Activated CD4-positive, alpha-beta T cell treated with anti-CD3 and anti-CD28 coated beads, Interleukin-2, amount 50 U/mL, for 48 hours (primary cell): ENCODE measurements at regions not wholly inside any gene's neighbourhood (a gene's known extent, or its start where the extent isn't known, plus 50 kb on each side); places are given as distances from the start of the nearest gene placed in this dataset.
"Not testable (repeated sequence)": the region's sequence is repeated elsewhere in the genome, so short reads cannot be mapped to it uniquely, and the experiment has no call there.

Source experiments
- DNase-seq, 2 experiments: peaks; one replicate each; pipeline ENCODE4 v3.0.0-alpha.2; 2020

DNA sequence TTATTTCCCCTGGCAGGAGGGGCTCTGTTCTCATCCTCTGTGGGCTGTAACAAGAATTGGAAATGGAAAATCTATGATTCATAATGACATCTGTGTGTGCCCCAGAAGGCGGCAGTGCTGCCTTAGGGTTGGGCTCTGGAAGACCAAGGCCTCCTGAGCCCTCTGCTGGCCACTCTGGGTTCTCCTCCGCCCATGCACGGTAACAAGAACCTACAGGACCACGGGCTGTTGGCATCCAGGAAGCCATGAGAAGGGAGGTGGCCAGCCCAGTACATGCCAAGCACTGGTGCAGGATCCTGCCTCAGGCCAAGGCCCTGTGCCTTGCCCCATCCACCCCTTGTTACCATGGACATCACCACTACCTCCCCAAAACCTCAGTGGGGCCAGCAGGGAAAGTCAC, 454.2 kb downstream of the TP53TG3F start:
- DNase-seq, result peak in 1 of 2 experiments; percentile 2

DNA sequence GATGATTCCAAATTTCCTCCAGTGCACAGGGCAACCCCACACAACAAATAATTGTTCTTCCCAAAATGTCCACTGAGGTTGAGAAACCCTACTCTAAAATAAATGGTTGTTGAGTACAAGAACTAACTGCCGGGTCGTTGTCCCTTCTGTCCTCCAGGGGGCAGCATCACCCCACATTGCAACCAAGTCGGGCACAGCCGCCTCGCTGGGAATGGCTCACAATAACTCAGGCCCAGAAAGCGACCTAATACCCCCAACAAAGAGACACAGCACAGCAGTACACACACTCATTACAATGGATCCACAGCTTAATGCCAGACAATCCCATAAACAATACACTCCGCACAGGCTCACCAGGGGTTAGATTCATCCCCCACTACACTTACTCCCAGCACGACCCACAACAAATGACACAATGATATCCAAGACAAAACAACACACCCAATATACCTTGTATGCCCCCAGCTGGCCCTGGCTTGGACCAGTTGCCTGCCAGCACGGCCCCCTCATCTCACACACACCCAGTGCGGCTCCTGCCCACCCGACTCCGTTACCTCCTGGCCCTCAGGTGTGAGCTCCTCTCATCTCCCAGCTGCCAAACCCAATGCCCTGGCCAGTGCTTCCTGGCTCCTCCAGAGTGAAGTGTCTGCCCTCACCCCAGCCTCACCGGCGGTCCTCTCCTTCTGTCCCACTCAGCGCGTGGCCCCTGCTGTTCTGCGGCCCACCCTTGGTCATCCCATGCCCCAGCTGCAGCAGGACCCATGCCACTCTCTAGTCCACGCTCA, 461.5 kb downstream of the TP53TG3F start:
- peak in 1 of 2 experiments; percentile 2 for DNase-seq

DNA sequence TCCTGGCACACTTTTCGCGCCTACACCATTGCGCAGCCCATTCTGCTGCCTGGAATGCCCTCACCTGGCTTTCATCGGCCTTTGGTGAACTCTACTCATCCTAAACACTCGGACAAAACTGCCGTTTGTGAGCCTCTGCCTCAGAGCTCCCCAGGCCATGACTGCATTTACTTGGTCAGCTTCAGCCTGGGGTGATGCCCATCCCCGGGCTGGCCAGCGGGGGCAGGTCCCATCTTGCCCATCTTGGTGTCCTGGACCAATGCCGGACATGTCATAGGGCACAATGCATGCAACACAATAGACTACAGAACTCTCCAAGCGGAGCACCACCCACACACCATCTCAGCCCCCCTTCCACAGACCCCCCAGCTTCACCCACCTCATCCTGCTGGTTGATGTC, 463.5 kb downstream of the TP53TG3F start:
- DNase-seq, result not testable (repeated sequence)

DNA sequence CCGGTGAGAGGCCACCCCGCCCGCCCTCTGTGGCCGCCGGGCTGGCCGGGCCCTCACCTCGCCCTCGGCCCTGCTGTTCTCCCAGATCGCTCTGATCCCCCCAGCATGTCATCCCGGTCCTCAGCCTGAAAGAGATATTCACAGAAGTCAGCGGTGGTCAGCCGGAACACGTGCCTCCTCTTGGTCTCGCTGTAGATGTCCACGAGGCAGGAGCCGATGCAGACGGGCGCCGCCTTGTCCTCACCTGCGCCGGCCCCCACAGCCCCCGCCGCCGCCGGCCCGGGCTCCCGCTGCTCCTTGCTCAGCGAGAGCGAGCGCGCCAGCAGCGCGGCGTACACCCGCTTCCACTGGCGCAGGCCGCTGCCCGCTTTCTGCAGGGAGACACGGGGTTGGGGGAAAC, 468.6 kb downstream of the TP53TG3F start:
- not testable (repeated sequence) for DNase-seq

DNA sequence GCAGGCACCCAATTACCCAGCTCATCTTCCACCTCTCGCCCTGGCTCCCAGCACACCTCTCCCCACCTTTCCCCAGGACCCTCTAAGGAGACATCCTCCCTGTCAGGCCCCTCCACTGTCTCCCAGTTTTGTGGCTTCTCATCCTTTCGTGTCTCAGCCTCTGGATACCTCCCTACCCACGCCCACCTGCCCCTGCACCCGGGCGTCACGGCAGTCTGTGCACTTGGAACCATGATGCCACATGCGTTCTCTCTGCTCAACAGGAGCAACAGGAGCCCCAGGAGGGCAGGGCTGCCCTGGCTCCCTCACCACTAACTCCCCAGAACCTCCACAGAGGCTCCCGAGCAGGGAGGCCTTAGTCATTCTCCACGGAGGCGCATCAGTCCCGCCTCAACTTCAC, 472.8 kb downstream of the TP53TG3F start:
- DNase-seq, result not testable (repeated sequence)

DNA sequence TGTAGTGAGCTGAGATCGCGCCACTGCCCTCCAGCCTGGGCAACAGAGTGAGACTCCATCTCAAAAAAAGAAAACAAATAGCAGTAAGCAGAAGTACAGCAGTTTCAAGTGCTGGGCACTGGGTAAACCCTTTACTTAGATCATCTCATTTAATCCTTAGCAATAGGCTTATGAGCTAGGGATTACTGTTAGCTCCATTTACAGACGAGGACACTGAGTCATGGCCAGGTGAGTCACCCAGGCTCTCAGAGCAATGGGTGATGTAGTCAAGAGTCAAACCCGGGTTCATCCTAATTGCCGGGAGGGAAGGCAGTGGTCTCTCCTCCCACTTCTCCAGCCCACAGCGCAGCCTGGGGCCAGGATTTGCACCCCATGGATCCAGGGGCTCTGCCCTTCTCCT, 473.6 kb downstream of the TP53TG3F start:
- DNase-seq, result not testable (repeated sequence)

DNA sequence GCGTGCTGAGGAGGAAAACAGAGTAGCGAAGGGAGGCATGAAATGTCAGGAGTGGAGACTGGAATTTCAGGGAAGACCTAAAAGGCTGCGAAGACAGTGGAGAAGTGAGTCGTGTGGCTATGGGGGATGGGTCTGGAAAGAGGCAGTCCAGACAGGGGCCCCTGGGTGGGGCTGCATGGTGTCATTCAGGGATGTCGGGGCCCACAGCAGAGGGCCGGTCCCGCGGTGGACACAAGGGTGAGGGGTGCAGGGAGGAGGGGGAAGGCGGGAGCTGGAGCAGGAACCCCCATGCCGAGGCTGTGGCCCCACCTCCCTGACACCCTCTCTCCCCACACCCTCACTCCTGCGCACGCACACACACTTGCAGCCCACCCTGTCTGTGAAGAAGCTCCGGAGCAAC, 476.4 kb downstream of the TP53TG3F start:
- DNase-seq, result not testable (repeated sequence)

DNA sequence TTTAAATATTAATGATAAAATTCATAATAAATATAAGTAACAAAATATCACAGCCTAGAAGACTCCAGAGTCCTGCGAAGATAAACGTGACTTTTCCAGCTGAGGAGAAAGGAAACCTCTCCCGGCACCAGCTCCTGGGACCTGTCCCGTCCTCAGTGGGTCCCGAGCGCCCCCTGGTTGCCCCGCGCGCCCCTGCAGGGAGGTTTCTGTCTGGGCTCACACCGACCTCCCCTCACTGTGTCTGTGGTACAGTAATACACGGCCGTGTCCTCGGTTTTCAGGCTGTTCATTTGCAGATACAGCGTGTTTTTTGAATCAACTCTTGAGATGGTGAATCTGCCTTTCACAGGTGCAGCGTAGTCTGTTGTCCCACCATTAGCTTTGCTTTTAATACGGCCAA, 478.7 kb downstream of the TP53TG3F start:
- DNase-seq, result not testable (repeated sequence)

DNA sequence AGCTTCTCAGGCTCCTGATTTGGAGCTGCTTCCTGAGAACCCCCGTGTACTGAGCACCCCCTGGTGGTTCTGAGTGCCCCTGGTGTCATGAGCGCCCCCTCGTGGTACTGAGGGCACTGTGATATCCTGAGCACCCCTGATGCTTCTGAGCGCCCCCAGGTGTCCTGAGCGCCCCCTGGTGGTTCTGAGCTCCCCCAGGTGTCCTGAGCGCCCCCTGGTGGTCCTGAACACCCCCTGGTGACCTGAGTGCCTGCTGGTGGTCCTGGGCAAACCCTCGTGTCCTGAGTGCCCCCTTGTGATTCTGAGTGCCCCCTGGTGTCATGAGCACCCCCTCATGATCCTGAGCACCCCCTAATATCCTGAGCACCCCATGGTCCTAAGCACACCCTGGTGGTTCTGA, 502.1 kb downstream of the TP53TG3F start:
- DNase-seq, result not testable (repeated sequence)

DNA sequence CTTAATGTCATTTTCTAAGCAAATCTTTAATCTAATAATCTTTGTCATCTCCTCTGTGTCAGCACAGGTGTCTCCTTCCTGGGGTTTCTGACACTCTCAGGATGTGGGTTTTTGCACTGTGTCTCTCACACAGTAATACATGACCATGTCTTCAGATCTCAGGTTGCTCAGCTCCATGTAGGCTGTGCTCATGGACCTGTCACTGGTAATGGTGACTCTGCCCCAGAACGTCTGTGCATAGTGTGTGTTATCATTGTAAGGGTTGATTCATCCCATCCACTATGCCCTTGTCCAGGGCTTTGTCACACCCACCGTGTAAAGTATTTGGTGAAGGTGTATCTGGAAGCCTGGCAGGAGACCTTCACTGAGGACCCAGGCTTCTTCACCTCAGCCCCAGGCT, 506.1 kb downstream of the TP53TG3F start:
- not testable (repeated sequence) for DNase-seq

DNA sequence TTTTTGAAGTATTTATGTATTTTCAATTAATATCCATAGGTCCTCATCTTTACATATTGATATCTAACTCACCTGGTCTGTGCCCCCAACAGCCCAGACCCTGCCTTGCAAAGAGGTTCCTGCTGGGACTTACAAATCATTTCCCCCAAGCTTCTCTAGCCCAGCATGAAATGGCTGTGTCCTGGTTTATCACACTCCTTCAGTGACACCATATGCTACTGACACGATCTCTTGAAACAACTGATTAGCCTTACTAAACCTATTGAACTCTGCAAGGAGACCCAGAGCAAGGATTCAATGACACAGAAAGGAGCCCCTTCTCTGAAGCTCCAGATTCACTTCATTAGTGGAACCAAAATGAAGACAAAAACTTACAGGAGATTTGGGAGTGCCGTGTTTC, 507.4 kb downstream of the TP53TG3F start:
- not testable (repeated sequence) for DNase-seq

DNA sequence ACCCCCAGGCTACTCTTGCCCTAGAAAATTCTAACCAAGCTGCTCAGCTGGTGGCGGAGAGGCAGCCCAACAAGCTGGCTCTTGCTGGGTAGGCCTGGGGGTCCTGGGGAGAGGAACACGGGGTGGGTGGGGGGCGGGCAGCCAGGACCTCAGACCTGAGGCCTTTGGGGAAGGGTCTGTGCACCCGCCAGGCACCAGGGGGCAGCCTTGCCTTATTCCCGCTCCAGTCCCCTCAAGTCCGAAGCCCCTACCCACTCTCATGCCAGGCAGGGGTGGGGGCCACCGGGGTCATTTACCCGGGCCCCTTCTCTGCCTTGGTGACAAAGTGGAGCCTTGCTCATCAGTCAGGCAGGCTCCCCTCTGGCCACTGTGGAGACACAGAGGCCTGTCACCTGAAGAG, 515.1 kb downstream of the TP53TG3F start:
- not testable (repeated sequence) for DNase-seq

DNA sequence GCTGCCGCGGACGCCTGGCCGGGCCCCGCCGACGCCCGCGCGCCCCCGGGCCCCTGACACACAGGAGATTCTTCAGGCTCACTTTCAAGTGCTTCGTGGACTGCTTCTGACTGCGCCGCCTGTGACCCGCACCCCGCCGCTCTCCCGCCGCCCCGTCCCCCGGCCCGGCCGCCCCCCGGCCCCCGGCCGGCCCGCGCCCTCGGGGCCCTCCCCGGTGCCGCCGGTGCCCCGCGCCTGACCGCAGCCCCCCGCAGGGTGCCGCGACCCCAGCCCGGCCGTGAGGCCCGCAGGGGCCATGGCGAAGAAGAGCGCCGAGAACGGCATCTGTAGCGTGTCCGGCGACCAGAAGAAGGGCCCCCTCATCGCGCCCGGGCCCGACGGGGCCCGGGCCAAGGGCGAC, 516.3 kb downstream of the TP53TG3F start:
- DNase-seq, result not testable (repeated sequence)

DNA sequence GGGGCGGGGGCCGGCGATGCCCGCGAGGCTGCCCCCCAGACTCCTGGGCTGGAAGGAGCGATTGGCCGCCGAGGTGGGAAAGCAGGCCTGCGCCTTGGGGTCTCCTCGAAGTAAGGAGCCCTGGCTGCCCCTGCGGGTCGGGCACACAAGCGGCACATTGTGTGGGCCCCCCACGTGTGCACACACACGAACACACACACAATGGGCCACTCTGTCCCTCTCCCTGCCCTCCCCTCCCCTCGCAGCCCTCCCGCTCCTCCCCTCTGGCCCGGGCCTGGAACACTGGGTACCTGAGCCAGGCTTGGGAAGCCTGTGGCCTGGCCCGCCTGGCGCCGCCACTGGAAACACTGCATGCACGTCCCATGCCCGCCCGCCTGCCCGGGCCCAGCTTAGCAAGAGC, 517.1 kb downstream of the TP53TG3F start:
- not testable (repeated sequence) for DNase-seq

DNA sequence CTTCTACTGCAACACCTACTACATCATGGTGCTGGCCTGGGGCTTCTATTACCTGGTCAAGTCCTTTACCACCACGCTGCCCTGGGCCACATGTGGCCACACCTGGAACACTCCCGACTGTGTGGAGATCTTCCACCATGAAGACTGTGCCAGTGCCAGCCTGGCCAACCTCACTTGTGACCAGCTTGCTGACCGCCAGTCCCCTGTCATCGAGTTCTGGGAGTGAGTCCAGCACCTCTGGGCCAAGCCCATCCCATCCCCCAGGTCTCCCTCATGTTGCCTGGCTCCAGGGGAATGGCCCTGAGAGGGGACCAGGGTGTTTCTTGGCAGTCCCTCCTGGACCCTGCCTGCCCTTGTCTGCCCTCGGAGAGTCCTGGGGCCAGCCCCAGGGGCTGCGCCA, 519.4 kb downstream of the TP53TG3F start:
- DNase-seq, result not testable (repeated sequence)

DNA sequence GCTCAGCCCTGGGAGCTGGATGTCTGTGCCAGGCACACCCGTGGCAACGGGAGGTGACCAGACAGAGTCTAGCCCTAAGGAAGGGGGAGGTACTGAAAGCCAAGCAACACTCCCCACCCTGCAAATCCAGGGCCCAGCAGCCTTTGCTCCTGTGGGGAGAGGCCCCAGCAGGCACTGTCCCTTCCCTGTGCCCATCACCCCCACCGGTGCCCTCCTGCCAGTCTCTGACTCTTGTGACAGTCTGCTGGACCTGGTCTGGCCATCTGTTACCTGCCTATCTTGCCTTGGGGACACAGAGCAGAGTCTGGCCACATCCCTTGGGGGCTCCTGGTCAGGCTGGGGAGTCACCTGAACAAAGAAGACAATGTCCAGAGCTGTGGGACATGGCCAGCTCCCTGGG, 520.2 kb downstream of the TP53TG3F start:
- not testable (repeated sequence) for DNase-seq

DNA sequence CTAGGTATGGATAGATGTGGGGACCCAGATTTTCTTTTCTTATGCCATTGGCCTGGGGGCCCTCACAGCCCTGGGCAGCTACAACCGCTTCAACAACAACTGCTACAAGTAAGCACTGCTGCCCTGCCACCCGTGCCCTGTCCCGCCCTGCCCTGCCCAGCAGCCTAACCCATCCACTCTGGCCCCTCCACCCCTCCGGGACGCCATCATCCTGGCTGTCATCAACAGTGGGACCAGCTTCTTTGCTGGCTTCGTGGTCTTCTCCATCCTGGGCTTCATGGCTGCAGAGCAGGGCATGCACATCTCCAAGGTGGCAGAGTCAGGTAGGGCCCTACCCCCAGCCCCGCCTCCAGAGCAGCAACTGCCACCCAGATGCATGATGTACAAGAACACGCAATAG, 521.3 kb downstream of the TP53TG3F start:
- DNase-seq, result not testable (repeated sequence)

DNA sequence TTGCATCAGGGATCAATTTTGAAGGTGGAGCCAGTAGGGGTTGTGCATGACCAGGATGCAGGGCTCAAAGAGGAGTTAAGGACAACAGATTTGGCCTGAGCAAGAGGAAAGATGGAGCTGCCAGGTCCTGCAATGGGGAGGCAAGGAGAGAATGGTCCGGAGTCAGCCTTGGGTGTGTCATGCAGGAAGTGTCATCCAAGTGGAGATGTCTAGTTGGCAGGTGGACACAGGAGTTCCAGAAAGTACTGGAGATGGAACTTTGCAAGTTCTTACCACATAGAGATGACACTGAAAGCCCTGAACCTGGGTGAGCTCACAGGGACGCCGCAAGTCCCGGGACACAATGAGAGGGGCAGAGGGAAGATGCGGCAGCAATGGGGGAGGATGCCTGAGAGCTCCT, 525.0 kb downstream of the TP53TG3F start:
- not testable (repeated sequence) for DNase-seq

DNA sequence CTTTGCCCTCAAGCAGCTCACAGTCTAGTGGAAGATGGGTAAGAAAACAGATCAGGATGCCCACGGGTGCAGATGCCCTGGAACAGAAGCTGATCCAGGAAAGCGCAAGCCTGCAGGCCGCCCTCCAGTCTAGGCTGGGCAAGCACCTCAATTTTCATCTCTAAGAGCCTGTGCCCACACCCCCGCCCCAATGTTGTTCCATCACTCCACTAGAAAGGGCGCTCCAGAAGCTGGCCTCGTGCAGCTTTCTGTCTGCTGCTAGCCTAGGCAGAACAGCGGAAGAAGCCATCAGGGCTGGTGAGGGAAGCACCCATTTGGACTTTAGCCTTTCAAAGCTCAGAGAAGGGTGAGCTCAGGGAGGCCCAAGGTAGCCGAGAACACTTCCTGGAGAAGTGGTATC, 527.1 kb downstream of the TP53TG3F start:
- DNase-seq, result not testable (repeated sequence)

DNA sequence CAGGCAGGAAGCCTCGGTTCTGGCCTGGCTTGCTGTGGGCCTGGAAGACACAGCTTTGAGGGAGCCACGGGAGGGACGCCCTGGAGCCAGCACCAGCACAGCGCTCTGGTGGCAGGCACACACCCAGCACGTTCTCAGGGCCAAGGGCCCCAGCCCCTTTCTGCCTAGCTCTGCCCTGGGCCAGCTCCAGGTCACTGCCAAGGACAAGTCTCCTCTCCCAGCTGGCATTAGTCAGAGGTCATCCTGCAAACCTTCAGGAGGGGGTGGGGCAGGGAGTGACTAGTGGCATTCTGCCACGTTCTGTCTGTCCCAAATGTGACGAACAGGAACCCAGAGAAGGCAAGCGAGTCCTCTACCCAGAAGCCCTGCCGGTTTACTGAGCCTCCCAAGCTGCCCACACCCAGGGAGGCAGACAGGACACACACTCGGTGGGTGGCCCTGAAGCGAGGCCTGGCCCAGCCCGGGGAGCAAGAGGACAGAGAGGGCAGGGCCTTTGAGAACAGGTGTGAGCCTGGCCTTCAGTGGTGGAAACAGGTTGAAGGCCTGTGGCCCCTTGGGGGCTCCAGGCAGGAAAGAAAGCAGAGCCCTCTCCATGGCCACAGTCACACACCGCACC, 528.0 kb downstream of the TP53TG3F start:
- DNase-seq, result not testable (repeated sequence)

DNA sequence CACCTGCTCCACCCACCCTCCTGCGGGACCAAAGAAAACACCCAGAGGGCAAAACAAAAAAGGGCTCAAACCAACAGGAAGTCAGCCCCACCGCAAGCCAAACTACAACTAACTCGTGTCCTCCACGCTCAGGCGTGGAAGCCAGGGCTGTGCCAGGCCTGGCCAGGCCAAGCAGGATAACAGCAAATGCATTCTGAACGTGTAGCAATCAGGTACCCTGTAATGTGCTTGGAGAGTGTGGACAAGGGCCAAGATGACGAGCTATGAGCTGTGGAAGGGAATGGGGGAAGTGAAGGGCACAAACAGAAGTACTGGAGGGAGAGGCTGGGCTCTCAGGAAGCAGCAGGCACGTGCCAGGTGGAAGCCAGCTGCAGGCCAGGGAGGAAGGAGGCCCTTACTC, 528.6 kb downstream of the TP53TG3F start:
- not testable (repeated sequence) for DNase-seq

DNA sequence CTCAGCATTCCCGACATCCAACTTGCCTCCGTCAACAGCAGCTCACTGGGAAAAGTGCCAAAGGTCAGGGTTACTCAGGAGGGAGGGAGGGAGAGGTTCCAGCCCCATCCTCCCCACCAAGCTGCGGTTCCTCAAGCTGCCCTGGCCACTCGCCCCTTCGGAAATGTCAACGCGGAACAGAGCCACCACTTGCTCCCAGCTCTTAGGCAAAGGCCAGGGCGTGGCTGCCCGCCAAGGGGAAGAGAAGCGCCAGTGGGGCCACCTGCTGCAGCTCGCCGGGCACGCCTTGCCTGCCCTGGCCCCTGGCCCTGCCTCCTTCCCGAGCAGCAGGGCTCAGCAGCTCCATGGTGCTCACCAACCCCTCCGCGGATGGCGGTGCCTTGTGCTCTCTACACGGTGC, 531.1 kb downstream of the TP53TG3F start:
- not testable (repeated sequence) for DNase-seq

DNA sequence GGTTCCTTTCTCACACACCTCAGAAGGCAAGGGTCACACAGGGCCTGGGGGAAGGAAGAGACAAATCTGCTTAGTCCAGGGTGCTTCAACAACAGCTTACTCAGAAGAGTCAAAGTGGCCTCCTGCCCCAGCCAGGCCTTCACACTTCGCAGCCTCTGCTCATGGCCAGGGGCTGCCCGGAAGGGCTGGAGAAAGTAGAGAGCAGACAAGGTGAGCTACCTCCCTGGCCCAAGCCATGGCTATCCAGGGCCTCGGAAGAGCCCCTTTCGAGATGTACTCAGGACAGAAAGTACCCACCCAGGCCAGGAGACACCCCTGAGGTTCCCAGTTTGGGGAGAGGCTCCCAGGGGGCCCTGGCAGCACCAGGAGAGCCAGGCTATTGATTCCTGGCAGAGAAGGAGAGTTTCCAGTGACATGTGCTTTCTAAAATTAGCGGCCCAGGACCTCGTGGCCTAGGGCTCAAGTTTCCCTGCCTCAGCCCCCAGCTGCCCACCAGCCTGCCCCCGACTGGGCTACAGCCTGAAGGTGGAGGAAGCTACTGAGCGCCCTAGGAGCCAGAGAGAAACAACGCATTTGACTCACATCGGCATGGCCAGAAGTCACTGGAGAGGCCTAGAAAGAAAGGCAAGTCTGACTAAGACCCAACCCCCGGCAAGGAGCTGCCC, 533.2 kb downstream of the TP53TG3F start:
- not testable (repeated sequence) for DNase-seq

DNA sequence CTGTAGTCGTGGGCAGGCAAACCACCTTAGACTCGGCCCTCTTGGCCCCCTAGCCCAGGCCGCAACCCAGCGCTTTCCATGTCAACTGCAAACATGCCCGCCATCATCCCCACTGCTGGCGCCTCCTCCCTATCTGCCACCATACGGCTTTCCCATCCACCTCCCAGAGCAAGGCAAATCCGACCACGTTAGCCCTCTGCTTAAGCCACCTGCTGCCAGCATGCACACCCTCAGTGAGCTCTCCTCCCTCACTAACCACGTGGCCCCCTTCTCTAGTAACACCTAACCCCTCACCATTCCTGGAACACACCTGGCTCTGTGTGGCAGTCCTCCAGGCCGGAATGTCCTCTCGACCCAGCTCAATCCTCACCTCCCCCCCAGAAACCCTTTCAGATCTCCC, 534.8 kb downstream of the TP53TG3F start:
- not testable (repeated sequence) for DNase-seq
